HG03025 (cell line): ENCODE measurements at regions not wholly inside any gene's neighbourhood (a gene's known extent, or its start where the extent isn't known, plus 50 kb on each side); places are given as distances from the start of the nearest gene placed in this dataset.

Experiments
- ATAC-seq: cut with Tn5 transposase; IDR thresholded peaks from one replicate; pipeline ENCODE4 v1.9.1; 2021; ENCODE audit warnings: mild to moderate bottlenecking, moderate library complexity; ENCODE audit not compliant: unreplicated experiment, low FRiP score

- no peak for ATAC-seq
Observed at GRCh38 chr6:168983925-168984324, 269.7 kb downstream of the THBS2 start.

DNA sequence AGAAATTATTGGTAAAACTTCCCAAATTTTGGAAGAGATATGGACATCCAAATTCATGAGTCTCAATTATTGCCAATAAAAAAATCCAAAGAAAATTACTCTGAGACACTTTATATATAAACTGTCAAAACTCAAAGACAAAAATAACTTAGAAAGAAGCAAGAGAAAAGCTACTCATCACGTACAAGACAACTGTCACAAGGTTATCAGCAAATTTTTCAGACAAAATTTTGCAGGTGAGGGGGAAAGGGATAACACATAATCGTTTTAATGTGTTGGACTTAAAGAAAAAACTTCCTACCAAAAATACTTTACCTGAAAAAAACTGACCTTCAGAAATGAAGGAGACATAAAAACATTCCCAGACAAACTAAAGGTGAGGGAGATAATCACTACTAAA lies 272.5 kb downstream of the THBS2 start:
- no peak for ATAC-seq

GRCh38 chr6:168979254-168979653 lies 274.4 kb downstream of the THBS2 start:
- no peak for ATAC-seq

GRCh38 chr6:168972128-168972527 lies 281.5 kb downstream of the THBS2 start:
- no peak for ATAC-seq

DNA sequence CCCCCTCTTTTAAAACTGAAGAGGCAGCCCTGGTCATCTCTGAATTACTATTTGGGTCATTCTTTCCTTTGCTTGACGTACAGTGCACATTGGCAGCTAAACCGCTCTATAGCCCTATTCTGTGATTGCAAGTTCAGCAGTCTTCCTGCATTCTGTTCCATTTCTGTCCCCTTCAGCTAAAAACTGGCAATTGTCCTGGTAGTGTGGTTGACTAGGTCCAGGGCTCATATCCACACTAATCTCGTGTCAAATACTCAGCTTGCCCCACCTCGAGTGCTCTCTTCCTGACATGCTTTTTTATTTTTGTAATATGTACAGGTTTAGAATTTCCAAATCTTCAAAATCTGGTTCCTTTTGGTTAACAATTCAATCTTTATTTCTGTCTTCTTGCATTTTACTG lies 282.1 kb downstream of the THBS2 start:
- ATAC-seq, result no peak

GRCh38 chr6:168968801-168969200 lies 284.8 kb downstream of the THBS2 start:
- ATAC-seq, result no peak

DNA sequence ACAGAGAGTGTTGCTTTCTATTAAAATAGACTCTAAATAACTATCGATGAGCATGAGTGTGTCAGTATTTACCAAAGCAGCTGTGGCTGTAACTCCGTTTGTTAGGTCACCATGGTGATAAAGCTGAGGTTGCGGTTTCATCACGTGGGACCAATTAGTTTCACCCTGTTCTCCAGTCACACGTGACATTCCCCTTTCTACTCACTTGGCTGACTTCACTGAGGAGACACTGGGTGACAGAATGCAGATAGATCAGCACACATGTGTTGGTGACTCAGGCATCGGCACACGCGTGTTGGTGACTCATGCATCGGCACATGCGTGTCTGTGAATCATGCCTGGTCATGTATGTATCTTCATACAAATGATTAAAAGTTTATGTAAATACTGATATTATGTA lies 285.4 kb downstream of the THBS2 start:
- ATAC-seq, result no peak

DNA sequence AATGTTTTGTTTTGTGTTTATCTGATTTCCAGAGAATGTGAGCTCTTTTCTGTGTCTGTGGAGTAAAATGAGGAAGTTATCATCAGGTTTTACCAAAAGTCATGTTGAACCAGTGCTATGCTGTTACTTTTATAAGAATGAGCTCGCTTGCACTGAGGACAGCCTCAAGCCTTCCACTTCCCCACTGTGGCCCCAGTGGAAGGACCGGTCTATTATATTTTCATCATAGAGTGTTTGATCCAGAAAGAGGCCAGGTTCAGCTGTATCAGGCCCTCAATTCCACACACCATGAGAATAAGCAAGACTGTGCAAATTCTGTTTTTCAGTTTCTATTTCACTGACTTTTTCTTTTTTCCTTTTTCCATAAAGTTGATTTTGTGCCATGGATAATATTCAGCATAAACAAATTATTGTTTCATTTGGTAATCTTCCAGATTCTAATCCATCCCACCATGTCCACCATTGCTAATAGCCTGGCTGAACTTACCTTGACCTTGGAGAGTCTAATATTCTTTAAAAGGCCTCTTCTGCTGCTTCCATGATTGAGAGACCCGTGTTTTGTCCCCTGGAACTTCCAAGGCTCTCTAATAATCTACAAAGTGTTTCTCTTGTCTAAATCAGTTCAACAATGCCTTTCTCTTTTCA lies 286.2 kb downstream of the THBS2 start:
- no peak for ATAC-seq

DNA sequence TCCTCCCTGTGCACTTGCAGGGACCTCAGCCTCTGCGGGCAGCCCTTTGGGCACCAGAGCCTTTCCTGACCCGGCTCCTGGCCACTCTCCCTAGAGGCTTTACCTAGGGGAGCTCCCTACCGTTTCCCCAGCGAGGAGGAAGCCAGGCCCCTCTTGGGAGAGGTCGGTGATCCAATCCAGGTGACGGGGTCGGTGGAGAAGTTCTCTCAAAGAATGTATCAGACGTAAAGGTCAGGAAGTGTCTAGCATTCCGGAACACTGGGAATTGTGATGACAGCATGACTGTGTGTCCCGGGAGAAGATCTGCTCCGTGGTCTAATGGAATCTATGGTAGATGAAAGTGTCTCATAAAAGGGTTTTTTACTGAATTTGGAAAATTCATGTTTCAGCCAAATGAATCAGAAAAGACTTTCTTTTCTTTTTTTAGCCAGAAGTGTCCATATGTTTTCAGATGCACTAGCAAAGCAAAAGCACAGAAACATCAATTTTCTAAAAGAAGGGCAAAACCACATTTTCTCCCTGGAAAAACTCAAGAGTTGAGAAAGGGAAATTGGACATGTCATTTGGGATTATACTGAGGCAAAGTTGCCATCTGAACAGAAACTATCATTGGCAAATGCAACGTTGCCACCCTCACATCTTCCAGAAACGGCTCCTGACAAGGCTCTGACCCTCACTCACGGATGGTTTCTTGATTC lies 289.4 kb downstream of the THBS2 start:
- ATAC-seq, result no peak

GRCh38 chr6:168962886-168963285 lies 290.8 kb downstream of the THBS2 start:
- no peak for ATAC-seq

GRCh38 chr6:168961264-168961656 lies 292.4 kb downstream of the THBS2 start:
- no peak for ATAC-seq

DNA sequence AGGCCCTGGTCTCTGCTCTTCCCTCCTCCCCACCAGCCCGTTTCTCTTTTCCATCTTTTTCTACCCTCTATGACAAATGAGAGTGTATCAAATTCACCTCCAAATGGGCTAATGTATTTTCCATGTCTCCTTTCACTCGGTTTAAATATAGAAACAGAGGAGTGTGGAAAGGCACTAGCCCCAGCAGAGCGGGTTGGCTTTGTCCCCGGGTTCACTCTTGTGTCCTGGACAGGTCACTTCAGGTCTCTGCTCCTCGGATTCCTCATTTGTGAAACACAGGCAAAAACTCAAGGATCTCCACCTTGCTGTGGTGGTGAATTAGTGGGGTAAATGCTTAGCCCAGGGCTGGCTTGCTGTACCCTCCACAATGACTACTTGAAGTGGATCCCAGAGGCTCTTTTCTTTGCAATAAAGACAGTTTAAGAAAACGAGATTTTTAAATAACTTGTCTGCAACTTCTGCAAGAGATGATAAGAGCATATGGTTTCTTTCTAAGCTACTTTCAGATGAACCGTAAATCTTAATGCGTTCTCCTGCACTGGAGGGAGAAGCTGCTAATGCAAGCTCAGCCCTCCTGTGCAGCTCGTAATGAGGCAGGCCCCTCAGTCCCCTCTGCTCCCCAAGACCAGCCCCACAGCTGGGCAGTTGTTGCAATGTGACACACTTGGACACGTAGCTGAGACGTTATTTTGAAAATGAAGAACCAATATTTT lies 292.9 kb downstream of the THBS2 start:
- no peak for ATAC-seq

- no peak for ATAC-seq
Observed at GRCh38 chr6:168959696-168960095, 293.9 kb downstream of the THBS2 start.

DNA sequence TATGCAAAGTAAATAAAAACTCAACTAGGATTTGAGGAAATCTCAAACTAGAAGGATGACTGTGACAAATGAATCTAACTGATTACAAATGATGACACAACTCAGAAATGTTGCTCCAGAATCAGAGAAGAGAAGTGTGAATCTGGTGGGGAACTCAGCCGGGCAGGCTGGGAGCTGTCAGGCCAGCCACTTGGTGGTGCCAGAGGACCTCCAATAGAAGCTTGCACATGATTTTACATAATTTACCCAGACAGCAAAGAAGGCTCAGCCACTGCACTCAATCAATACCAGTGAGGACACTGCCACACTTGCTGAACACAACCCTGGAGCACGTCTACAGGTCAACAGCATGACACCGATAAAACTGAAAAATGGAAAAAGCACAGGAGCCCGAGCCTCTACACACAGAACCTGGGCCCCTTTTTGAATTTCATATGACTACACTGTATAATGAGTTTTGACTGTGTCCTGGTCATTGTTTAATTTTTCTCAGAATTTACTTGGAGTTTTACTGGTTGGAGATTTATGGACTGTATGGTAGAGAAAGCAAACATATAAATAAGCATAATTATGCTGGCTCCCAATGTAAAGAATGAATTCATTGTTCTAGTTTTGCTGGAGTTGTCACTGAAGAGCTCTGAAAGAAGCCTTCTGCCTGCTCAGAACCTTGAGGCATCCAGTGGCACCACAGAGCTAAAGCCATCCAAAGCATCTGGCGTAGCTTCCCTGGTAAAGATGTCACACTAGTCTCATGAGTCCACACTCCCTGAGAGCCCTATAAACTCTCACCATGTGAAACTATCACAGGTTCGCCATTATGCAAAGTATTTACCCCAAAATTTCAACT lies 296.5 kb downstream of the THBS2 start:
- ATAC-seq, result no peak

GRCh38 chr6:168956141-168956838 lies 297.4 kb downstream of the THBS2 start:
- no peak for ATAC-seq

- ATAC-seq, result no peak
Observed at GRCh38 chr6:168953461-168953860, 300.2 kb downstream of the THBS2 start.

DNA sequence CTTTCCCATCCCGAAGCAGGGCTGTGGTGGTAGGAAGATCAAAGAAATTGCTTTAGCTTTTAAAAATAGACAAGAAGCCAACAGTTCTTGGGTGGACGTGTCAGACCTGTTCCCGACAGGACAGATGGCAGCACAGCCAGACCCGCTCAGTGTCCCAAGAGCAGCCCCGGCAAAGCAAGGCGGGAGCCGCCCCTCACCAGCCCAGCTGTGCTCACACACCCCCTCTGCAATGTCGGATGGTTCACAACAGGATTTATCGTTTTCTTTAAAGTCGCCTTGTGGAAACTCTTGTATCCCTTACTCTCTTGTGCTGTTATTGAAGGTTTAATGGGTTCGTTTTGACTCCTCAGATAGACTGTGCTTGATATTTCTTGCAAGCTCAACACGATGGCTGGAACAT lies 302.4 kb downstream of the THBS2 start:
- no peak for ATAC-seq

DNA sequence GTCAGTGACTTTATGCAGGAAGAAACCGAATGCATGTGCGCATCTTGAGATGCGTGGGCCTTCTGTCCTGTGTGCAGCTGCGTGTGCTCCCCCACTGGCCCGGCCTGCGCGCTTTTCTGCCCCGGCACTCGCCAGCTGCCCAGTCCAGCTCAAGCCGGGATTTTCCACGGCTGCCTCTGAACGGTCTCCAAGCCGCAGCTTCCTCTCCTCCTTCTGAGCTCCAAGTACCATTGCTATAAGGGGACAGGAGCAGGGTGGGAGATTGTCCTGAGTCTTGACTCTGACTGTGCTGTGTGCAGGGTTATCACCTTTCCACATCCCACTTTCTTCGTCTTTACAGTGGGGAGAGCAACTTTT lies 302.8 kb downstream of the THBS2 start:
- ATAC-seq, result no peak

DNA sequence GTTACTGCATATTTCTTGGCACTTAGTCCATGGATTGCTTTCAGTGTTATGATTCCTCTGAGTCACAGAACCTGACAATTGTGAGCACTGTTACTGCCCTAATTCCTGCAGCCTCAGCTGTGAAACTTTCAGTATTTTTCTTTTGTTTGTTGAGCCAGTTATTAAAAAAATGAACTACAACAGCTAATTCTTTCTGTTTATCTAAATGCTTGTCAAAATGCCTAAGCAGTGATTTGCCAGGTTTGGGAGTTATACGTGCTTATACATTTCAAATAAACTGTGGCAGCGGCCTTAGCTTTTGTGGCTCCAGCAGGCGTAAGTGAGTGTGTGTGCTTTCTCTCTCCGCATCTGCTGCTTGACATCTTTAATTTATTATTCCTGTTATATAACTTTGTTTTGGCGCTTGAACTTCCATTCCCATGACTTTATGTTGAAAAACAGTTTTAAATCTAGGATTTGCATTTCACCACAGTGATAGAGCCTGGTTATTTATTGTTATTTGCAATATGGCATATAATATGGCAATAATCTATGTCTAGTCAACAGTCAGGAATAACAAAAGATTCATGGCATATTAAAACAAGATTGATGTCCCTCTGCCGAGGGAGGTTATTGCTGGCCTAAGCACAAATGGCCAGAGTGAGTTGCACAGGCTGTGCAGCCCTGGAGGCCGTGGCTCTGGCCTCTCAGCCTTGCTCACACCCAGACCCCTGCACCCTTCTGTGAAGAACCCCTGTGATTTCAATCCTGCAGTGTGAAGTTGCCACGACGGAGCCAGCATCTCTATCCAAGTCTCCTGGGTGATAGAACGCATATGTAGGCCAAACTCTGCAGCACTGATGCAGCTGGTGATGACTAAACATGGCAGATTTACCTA lies 303.4 kb downstream of the THBS2 start:
- ATAC-seq, result no peak
